Suprapubic skin (tissue), 4 donors: ENCODE measurements at regions not wholly inside any gene's neighbourhood (a gene's known extent, or its start where the extent isn't known, plus 50 kb on each side); places are given as distances from the start of the nearest gene placed in this dataset.

Experiments used
- DNase-seq, 2 donors: peaks; one replicate each; pipeline ENCODE4 v3.0.0-alpha.2; 2019; ENCODE audit warnings: low spot score in 2 of 2
- H3K27ac ChIP-seq: fragments of 200-600 bp; sonication (generic); one replicate; pipeline ENCODE4 v1.5.1; 2019
- H3K27me3 ChIP-seq: fragments of 200-600 bp; sonication (generic); one replicate; pipeline ENCODE4 v1.5.1; 2019
- H3K36me3 ChIP-seq: fragments of 200-600 bp; sonication (generic); one replicate; pipeline ENCODE4 v1.5.1; 2019
- H3K4me1 ChIP-seq: fragments of 200-600 bp; sonication (generic); one replicate; pipeline ENCODE4 v1.5.1; 2019
- H3K4me3 ChIP-seq: fragments of 200-600 bp; sonication (generic); one replicate; pipeline ENCODE4 v1.5.1; 2019; ENCODE audit warnings: mild to moderate bottlenecking
- H3K9me3 ChIP-seq: fragments of 200-600 bp; sonication (generic); one replicate; pipeline ENCODE4 v1.5.1; 2019
- EP300 ChIP-seq: sonication (generic); formaldehyde crosslinking; IDR thresholded peaks from one replicate; pipeline ENCODE4 v1.6.1; 2017; ENCODE audit warnings: antibody characterized with exemption
- POLR2A ChIP-seq, 2 donors: fragments of 450-650 bp; IDR thresholded peaks; one replicate each; pipeline ENCODE4 v1.6.1; 2017; ENCODE audit warnings: antibody characterized with exemption in 2 of 2, mild to moderate bottlenecking in 2 of 2, moderate library complexity in 2 of 2
- POLR2AphosphoS5 ChIP-seq, 3 donors: sonication (generic); formaldehyde crosslinking; IDR thresholded peaks; one replicate each; pipeline ENCODE4 v1.6.1; 2017; ENCODE audit warnings: antibody characterized with exemption in 3 of 3
- WGBS: methylation state at CpG from one replicate; pipeline ENCODE4 v1.1.5; 2018; 5-methylcytosine and 5-hydroxymethylcytosine counted together
- TF ChIP-seq, protein P1 (sequence below), 2 donors: fragments of 200-600 bp in 1 of 2; fragments of 450-650 bp in 1 of 2; sonication (generic) in 1 of 2; IDR thresholded peaks; one replicate each; pipeline ENCODE4 v1.5.1; 2016 to 2019; ENCODE audit warnings: antibody characterized with exemption in 2 of 2, mild to moderate bottlenecking in 1 of 2, moderate library complexity in 1 of 2

GRCh38 chr20:60108397-60108796 is 150.2 kb downstream of the CDH26 start:
- DNase-seq: no peak
- WGBS: 82% methylated on average over 5 of the region's 5 CpGs
- Histone ChIP-seq H3K36me3 (no peaks in the 10 kb centered on the region), H3K4me3 (no peak overlapping the region), H3K4me1 (no peaks in the 10 kb centered on the region), H3K9me3 (no peaks in the 10 kb centered on the region), H3K27me3 (no peaks in the 10 kb centered on the region), H3K27ac (no peak overlapping the region)
- TF ChIP-seq POLR2AphosphoS5 (IDR thresholded peaks at IDR 0.05) (no peak), POLR2A (IDR thresholded peaks at IDR 0.05) (no peak), EP300 (no peak)
- TF ChIP-seq, protein P1, sequence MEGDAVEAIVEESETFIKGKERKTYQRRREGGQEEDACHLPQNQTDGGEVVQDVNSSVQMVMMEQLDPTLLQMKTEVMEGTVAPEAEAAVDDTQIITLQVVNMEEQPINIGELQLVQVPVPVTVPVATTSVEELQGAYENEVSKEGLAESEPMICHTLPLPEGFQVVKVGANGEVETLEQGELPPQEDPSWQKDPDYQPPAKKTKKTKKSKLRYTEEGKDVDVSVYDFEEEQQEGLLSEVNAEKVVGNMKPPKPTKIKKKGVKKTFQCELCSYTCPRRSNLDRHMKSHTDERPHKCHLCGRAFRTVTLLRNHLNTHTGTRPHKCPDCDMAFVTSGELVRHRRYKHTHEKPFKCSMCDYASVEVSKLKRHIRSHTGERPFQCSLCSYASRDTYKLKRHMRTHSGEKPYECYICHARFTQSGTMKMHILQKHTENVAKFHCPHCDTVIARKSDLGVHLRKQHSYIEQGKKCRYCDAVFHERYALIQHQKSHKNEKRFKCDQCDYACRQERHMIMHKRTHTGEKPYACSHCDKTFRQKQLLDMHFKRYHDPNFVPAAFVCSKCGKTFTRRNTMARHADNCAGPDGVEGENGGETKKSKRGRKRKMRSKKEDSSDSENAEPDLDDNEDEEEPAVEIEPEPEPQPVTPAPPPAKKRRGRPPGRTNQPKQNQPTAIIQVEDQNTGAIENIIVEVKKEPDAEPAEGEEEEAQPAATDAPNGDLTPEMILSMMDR (IDR thresholded peaks at IDR 0.05): no peak

DNA sequence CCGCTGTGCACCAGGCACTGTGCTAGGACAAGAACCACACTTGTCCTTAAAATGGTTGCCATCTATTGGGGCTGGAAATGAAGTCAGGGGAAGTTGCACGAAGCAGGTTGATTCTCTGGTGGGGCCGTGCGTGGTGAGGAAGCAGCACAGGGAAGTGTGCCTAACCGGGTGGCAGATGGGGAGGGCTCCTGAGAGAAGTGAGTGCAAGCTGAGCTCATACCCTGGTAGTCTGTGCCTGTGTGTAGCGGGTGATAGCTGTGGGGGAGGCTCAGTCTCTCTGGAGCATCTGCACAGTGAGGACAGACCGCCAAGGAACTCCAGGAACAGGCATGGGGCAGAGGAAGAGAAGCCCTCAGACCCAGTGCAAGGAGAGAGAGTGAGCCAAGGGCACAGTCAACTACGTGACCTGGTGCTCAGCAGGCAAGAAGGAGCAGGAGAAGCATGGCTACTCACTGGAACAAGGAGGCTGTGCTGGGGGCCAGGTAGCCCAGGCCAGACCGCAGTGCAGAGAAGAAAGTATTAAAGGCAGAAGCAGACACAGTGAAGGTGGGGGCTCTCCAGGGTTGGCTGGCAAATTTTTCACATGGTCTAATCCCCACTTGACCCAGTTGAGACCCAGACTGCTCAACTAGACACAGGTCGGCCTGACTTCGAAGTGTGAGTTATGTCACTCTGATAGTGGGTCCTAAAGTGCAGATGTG is 155.0 kb downstream of the CDH26 start:
- TF ChIP-seq POLR2A (IDR thresholded peaks at IDR 0.05) (no peak), POLR2AphosphoS5 (IDR thresholded peaks at IDR 0.05) (no peak), EP300 (no peak)
- TF ChIP-seq, protein P1 (IDR thresholded peaks at IDR 0.05): no peak
- H3K4me3 ChIP-seq: no peak overlapping the region
- H3K4me1 ChIP-seq: no peaks in the 10 kb centered on the region
- DNase-seq: no peak
- WGBS: 85% methylated on average over 11 of the region's 11 CpGs
- no peak overlapping the region for H3K27ac ChIP-seq
- no peaks in the 10 kb centered on the region for H3K9me3 ChIP-seq
- H3K27me3 ChIP-seq: no peaks in the 10 kb centered on the region
- H3K36me3 ChIP-seq: no peaks in the 10 kb centered on the region

GRCh38 chr20:60113771-60114170 is 155.5 kb downstream of the CDH26 start:
- Histone ChIP-seq H3K27me3 (no peaks in the 10 kb centered on the region), H3K36me3 (no peaks in the 10 kb centered on the region), H3K27ac (no peak overlapping the region), H3K4me3 (no peak overlapping the region), H3K4me1 (no peaks in the 10 kb centered on the region), H3K9me3 (no peaks in the 10 kb centered on the region)
- TF ChIP-seq EP300: no peak
- TF ChIP-seq POLR2A (IDR thresholded peaks at IDR 0.05): no peak
- DNase-seq: no peak
- WGBS: 85% methylated on average over 6 of the region's 6 CpGs

DNA sequence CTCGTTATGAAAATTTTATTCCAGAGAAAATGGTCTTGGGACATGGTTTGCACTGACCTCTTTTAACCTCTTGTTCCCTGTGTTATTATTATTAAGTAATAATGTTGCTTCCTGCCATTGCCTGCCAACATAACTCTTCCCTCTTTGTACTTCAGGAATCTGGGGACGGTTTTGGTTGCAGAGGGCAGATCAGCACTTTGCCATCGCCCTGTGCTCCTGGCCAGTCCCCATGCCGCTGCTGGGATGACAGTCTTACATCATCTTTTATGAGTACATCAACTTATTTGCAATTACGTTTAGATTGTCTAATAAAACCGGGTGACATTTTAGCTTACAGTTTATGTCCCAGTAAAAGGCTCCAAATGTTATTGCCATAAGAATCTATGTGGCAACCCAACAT is 157.2 kb downstream of the CDH26 start:
- TF ChIP-seq POLR2AphosphoS5 (IDR thresholded peaks at IDR 0.05): no peak
- TF ChIP-seq POLR2A (IDR thresholded peaks at IDR 0.05): no peak
- TF ChIP-seq, protein P1 (IDR thresholded peaks at IDR 0.05): no peak
- TF ChIP-seq EP300: no peak
- Histone ChIP-seq H3K36me3 (no peaks in the 10 kb centered on the region), H3K4me1 (no peaks in the 10 kb centered on the region), H3K4me3 (no peak overlapping the region), H3K9me3 (no peaks in the 10 kb centered on the region), H3K27ac (no peak overlapping the region), H3K27me3 (no peaks in the 10 kb centered on the region)
- 61% methylated on average over 6 of the region's 6 CpGs for WGBS
- DNase-seq: no peak

GRCh38 chr20:60116128-60116909 is 158.1 kb downstream of the CDH26 start:
- Histone ChIP-seq H3K27ac (no peak overlapping the region), H3K9me3 (no peaks in the 10 kb centered on the region), H3K4me1 (no peaks in the 10 kb centered on the region), H3K27me3 (no peaks in the 10 kb centered on the region), H3K4me3 (no peak overlapping the region), H3K36me3 (no peaks in the 10 kb centered on the region)
- 75% methylated on average over 16 of the region's 18 CpGs for WGBS
- TF ChIP-seq, protein P1 (IDR thresholded peaks at IDR 0.05): no peak
- no peak for TF ChIP-seq POLR2A (IDR thresholded peaks at IDR 0.05)
- no peak for TF ChIP-seq EP300
- no peak for TF ChIP-seq POLR2AphosphoS5 (IDR thresholded peaks at IDR 0.05)
- no peak for DNase-seq
